Activated CD4-positive, alpha-beta T cell treated with anti-CD3 and anti-CD28 coated beads for 48 hours (primary cell): ENCODE measurements at regions not wholly inside any gene's neighbourhood (a gene's known extent, or its start where the extent isn't known, plus 50 kb on each side); places are given as distances from the start of the nearest gene placed in this dataset.

Experiments
- DNase-seq: peaks from one replicate; pipeline ENCODE4 v3.0.0-alpha.2; 2020

- no peak for DNase-seq
Observed at GRCh38 chr18:27899893-27900292, 277.0 kb downstream of the CDH2 start.

DNA sequence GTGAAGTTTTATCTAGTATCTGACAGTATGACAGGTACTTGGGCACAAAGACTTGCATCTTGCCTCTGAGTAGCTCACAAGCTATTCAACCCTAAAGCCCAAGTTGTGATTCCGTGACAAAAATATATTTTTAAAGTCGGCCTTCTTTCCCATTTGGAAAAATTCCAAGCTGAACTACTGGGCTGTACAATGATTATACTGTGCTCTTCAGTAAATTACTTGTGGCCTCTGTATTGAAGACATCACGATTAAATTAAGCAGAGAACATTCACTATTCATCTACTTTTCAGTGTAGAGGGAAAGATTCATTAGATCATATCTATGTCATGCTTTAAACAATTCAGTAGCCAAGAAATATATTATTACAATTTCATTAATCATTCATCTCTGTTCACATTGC, 282.2 kb downstream of the CDH2 start:
- no peak for DNase-seq

DNA sequence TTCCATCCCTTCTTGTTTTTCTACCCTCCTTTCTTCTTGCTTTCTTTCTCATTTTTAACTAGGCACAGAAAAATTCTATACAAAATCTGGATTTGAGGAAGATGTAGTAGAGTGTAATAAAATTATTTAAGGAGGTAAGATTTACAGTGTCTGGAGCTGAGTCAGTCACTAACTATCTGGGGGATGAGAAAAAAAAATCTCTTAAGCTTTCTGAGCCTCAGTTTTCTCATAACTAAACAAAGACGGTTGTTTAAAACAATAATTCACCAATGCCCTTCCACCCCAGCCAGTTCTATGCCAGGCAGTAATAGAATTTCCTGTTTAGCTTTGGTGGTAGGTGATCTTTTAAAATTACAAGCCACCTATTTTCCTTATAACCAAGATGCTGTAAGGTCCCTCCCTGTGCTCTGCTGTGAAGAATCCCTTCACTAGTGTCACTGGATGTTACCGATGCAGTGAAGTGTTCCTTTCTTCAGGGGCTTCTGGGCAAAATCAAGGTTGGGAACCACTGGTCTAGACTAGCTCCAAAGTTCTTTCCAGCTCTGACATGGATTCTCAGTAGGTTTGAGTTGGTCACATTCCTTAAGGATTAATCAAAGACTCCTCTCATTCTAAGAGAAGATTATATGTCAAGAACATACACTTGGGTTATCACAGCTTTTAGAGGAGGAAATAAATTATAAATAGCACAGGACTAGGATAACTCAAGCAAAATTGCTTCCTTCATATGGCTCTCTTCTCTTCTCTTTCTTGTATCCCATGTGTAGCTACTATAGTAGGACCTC, 289.0 kb downstream of the CDH2 start:
- no peak for DNase-seq

GRCh38 chr18:27887287-27887686, 289.6 kb downstream of the CDH2 start:
- no peak for DNase-seq

DNA sequence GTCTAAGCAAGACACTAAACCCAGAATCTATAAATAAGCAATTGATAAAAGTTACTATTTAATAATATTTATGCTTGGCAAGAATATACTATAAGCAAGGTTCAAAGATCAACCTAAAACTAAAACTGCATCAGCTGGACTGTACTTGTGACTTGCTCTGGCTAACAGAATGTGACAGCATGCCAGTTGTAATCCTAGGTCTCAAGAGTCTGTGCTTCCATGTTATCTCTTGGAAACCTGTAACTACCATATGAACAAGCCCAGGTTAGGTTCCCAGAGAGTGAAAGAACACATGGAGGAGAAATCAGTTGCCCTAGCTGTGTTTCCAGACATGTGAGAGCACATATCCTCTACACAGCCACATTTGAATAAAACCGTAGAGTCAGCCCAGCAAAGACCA, 297.4 kb downstream of the CDH2 start:
- no peak for DNase-seq

DNA sequence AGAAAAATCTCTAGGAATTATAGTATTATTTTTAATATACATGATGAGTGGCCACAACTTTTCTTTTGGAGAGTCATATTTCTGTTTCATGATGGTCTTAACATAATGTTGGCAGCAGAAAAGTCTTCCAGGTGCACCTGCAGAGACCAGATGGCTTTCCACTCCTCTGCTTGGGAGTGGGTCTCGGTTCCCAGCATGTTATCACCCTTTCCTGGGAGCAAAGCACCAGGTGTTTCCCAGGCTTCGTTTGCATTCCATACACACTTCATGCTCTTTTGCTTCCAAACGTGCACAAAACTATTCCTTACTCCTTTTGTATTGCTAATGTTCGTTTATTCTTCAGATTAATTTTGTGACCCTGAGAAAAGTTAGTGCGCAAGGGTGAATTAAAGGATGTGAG, 305.2 kb downstream of the CDH2 start:
- DNase-seq, result no peak

GRCh38 chr18:27869735-27870134, 307.2 kb downstream of the CDH2 start:
- no peak for DNase-seq

DNA sequence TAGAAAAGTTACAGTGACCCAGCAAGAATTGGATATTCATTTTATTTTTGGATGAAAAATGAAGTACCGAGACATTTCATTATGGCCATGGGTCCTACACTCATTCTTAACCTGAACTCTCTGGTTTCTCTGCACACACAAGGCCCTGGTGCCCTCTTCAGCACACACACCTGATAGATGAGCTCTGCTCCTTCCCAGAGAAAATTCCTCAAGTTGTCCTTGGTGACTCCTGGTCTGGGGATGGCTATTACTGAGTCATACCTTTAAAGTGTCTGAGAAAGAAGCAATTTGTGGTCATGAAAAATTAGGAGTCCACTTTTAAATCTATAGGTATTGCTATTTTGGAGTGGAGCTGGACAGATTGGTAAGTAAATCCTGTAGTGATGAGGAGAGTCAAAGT, 311.5 kb downstream of the CDH2 start:
- no peak for DNase-seq

DNA sequence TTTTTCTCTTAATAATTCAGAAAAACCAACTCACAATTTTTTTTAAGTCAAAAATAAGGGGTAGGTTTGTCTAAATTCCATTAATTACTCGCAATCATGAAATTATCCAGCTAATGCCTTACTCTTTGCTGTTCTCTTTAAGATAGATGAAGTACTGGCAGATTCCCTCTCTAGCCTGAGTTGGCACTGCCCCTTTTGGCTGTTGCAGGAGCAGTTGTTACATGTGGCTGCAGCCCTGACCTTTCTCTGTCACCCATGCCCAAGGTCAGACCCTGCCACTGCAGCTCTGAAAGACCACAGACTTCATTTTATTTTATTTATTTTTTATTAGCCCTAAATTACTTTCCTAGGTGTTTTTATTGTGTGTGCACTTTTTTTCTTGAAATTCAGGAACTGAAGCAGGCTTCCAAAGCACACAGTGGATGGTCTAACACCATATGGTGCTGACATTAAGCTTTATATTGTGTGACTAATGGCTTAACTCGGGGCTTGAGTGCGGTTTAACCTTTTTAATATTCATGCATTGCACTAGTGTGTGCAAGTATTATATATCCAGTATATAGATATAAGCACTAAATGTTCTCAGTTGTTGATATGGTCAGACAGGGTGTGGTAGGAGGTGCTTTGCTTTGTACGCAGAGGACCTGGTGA, 313.0 kb downstream of the CDH2 start:
- no peak for DNase-seq

DNA sequence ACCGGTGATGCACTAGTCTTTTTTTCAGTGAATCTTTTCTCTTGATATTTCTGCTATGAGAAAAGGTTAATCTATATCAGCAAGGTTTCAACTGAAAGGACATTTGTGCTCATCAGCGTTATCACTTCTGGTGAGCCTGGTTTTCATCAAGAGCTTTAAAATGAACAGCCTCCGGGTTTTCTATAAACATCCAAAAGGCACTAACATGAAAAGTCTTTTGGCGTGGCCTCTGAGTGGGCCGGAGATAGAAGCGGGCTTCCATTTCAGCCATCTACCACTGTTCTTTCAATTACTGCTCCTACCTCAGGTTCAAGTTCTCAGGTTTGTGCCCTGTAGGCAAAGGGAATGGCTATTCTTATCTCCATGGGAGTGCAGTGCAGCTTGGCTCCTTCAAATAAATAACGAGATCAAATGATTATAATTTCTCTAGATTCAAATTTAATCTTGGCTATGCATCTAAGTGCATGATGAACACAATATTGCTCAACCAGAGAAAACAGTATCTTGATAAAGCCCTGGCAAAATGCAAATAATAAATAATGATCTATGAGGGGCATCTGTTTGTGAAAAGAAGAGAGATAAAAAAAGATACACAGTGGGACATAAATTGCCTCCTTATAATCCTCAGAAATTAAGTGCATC, 314.8 kb downstream of the CDH2 start:
- no peak for DNase-seq

GRCh38 chr18:27861539-27861938, 315.4 kb downstream of the CDH2 start:
- no peak for DNase-seq

DNA sequence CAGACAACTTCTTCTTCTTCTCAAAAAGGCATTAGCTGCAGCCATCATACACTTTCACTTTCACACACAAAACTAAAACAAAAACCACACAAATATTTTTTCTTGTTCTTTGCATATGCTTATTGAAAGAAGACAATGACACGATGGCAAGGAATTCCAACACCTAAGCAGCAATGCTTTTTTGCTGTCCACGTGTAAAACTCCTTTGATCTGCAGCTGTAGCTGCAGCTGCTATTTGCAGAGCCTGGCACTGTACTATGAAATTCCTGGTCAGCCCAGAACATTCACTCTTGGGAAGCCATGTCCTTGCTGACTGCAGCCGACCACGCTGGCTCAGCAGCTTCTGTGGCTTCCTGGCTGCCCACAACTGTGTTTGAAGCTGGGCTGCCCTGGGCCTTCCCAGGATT, 316.2 kb downstream of the CDH2 start:
- DNase-seq, result no peak

DNA sequence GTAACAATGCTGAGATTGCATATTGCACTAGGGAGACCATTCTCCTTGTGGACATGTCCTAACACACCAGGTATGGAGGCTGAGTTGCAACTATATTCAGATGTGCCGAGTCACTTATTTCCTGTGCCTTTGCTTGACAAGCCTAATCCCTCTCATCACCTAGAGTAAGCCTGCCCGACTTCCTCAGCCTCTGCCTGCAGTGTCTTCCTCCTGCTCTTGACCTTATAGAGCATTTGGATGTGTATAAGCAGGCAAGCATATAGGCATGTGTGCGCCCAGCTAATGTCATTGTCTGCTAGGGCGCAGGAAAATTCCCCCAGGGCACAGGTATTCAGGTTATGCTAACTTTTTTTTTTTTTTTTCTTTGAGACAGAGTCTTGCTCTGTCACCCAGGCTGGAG, 316.9 kb downstream of the CDH2 start:
- no peak for DNase-seq

- DNase-seq, result no peak
Observed at GRCh38 chr18:27856820-27857219, 320.1 kb downstream of the CDH2 start.

GRCh38 chr18:27855486-27855885, 321.4 kb downstream of the CDH2 start:
- no peak for DNase-seq

DNA sequence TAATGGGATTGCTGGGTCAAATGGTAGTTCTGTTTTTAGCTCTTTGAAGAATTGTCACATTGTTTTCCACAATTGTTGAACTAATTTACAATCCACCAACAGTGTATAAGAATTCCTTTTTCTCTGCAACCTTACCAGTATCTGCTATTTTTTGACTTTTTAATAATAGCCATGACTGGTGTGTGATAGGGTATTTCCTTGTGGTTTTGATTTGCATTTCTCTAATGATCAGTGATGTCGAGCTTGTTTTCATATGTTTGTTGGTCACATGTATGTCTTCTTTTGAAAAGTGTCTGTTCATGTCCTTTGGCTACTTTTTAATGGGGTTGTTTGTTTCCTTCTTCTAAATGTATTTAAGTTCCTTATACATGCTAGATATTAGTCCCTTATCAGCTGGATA, 322.3 kb downstream of the CDH2 start:
- no peak for DNase-seq

DNA sequence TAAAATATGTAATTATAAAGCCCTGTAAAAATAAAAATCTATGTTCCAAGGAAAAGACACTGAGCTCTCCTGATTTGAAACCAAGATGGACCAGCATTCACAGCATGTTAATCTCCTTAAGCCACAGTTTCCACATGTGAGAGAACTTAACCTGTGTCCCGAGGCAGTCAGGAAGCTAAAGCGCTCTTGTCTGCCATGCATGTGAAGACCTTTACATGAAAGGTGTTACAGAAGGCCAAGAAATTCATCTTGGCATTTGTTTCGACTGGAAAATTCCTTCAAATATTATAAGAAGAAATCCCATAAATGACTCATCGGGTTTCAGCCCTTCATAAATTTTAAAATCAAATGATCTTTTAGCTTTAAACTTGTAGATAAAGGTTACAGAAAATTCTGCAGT, 328.6 kb downstream of the CDH2 start:
- DNase-seq, result no peak

DNA sequence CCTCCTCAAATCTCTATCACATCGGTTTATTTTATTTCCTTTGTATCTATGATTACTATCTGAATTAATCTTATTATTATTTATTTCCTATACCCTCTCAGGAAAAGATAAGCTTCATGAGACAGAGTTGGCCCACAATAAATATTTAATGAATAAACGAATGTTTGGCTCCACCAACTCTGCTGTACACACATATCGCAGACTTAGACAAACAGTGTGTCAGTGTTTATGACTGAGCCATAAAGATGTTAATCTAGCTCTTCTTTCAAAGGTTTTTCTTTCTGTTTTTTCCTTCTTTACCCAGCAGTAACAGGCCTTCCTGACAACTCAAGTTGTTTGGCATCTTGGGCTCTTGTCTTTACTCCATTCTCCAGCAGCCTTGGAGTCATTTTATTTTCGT, 329.5 kb downstream of the CDH2 start:
- no peak for DNase-seq

GRCh38 chr18:27845897-27846296, 331.0 kb downstream of the CDH2 start:
- DNase-seq, result no peak

GRCh38 chr18:27843783-27844777, 332.9 kb downstream of the CDH2 start:
- DNase-seq, result no peak

DNA sequence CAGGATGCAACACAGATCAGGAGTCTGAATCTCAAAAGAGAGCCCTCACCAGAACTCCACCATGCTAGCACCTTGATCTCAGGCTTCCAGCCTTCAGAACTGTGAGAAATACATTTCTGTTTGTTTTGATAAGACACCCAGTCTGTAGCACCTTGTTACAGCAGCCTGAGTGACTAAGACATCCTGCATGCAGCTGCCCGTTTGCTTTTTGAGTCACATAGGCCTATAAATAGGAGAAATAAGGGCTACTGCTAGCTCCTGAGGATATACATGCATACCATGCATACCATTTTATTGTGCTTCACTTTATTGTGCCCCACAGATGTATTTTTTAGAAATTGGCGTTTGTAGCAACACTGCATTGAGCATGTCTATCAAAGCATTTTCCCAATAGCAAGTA, 337.8 kb downstream of the CDH2 start:
- no peak for DNase-seq

DNA sequence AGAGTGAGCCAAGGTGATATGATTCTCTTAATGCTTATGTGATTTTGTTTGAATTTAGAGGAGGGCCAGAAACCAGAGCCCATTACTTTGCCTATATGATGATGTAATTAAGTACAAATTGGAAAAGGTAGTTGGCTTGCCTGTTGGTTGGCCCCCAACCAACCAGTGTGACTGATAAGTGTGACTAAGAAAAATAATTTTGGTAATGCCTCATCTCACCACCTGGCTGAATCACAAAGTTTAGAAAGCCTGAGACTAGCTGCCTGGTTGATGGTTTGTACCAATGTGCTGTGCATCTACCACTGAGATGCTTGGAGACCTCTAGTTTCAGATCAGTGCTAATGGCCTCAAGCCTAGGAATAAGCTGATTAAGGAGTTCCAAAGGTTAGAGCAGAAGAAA, 338.7 kb downstream of the CDH2 start:
- DNase-seq, result no peak

DNA sequence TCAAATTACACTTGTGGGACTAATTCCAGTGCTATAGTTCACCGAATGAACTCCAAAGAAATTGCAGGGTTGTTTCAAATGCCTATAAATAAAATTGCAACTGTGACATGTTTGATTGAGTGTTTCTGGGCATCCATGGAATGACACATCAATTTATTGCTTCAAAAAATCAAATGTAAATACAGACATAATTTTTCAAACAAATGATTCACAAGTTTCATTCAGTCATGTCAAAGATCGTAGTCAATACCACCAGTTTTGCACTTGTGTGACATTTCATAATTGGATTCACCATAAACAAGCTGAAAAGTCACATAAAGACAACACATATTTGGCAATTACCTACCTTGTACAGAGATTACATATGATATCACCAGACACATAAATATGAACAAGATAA, 350.8 kb downstream of the CDH2 start:
- no peak for DNase-seq
